ENCODE measurements at regions not wholly inside any gene's neighbourhood (a gene's known extent, or its start where the extent isn't known, plus 50 kb on each side); places are given as distances from the start of the nearest gene placed in this dataset.

DNA sequence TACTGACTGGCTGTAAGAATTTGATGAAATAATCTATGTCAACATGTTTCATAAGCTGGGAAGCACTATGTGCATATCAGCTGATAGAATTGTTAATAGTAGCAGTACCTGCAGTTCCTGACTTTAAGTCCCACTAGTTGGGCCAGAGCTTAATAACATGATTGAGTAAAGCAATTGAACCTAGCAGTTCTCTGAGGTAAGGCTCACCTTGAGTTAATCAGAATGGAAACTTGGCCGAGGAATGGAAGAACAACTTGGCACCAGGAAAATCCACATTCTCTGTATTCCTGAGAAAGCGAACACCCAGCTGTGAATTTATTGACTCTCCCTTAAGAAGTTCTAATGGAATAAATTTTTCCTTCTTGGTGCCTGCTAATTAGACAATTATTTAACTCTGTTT, 262.6 kb downstream of the IGSF11 start:
- TF ChIP-seq GATA2 (IDR thresholded peaks at IDR 0.05; ENCODE audit: low read depth, low read length) (no peak), GATA3 (IDR thresholded peaks at IDR 0.05; ENCODE audit: low read depth, low read length) (no peak)
